ENCODE measurements at regions not wholly inside any gene's neighbourhood (a gene's known extent, or its start where the extent isn't known, plus 50 kb on each side); places are given as distances from the start of the nearest gene placed in this dataset.
A peak's percentile ranks its signal among the peaks of the same experiment; 100 is the strongest.

DNA sequence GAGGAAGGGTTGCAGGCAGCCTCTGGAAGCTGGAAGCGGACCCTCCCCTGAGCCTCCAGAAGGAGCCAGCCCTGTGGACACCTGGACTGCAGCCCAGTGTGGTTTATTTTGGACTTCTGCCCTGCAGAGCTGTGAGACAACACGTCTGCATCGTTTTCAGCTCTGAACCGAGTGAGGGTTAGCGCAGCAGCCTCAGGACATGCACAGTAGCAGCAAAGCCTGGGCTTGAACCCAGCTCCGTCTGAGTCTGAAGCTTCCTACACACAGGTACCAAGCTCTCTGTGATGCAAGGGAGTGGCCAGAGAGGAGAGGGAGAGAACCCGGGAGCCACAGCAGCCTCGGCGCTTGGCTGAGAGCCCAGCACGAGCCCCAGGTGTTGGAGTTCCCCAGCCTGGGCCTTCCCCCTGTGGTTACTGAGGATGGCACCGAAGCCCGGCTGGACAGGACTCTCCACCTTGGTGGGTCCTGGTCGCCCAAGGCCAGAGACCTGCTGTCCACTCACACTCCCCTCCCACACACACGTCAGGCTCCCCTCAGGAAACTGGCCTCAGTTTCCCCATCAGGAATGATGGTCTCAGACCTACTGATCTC lies 128.2 kb downstream of the OLFM1 start:
- H3K4me1 ChIP-seq: peaks cover 40% of the 10 kb centered on the region
- no peaks in the 10 kb centered on the region for H3K27me3 ChIP-seq
- no peaks in the 10 kb centered on the region for H3K36me3 ChIP-seq
- H3K4me3 ChIP-seq (ENCODE audit: low read depth, low read length): no peak overlapping the region
- H3K9me3 ChIP-seq: peaks cover 2% of the 10 kb centered on the region
- DNase-seq: peak; percentile 26
- TF ChIP-seq, protein P1, sequence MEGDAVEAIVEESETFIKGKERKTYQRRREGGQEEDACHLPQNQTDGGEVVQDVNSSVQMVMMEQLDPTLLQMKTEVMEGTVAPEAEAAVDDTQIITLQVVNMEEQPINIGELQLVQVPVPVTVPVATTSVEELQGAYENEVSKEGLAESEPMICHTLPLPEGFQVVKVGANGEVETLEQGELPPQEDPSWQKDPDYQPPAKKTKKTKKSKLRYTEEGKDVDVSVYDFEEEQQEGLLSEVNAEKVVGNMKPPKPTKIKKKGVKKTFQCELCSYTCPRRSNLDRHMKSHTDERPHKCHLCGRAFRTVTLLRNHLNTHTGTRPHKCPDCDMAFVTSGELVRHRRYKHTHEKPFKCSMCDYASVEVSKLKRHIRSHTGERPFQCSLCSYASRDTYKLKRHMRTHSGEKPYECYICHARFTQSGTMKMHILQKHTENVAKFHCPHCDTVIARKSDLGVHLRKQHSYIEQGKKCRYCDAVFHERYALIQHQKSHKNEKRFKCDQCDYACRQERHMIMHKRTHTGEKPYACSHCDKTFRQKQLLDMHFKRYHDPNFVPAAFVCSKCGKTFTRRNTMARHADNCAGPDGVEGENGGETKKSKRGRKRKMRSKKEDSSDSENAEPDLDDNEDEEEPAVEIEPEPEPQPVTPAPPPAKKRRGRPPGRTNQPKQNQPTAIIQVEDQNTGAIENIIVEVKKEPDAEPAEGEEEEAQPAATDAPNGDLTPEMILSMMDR (IDR thresholded peaks at IDR 0.05; ENCODE audit: low read depth, low read length): no peak

- peak; percentile 6 for DNase-seq
- Histone ChIP-seq H3K4me3 (ENCODE audit: low read depth, low read length) (no peak overlapping the region), H3K9me3 (peaks cover 2% of the 10 kb centered on the region; the same call in 1 of the 2 replicates), H3K27me3 (no peaks in the 10 kb centered on the region), H3K4me1 (peaks cover 40% of the 10 kb centered on the region), H3K36me3 (no peaks in the 10 kb centered on the region)
- TF ChIP-seq, protein P1 (IDR thresholded peaks at IDR 0.05; ENCODE audit: low read depth, low read length): no peak
Observed at GRCh38 chr9:135216236-135216635, 128.8 kb downstream of the OLFM1 start.

DNA sequence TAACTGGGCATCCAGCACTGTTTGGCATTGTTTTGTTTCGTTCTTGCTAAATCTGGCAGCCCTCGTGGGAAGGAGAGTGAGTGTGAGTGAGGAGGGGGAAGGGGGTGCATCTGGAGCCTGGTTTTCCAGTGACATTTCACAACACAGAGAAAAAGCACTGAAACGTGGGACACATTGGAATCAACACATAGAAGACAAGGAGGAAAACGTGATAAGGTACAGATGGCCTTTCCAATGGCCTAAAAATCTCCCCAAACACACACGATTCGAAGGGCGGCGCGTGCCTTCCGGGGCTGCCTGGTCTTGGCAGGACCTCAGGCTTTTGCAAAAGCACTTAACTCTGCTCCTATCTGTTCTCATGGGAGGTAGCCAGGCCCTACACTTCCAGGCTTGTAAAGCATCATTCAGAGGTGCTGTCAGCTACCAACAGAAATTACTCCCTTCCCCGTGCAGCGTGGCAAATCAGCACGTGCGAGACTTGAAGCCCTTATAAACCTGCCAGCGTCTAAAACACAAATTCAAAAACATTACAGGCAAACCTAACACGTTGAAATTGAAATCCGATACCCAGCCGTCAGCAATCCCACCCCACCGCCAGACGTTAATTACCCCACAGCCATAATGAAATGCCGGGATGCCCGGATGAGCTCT lies 129.4 kb downstream of the OLFM1 start:
- Histone ChIP-seq H3K4me1 (peaks cover 42% of the 10 kb centered on the region), H3K27me3 (no peaks in the 10 kb centered on the region), H3K36me3 (no peaks in the 10 kb centered on the region), H3K4me3 (ENCODE audit: low read depth, low read length) (no peak overlapping the region), H3K9me3 (no peaks in the 10 kb centered on the region)
- peak; percentile 72 for DNase-seq
- TF ChIP-seq, protein P1 (IDR thresholded peaks at IDR 0.05; ENCODE audit: low read depth, low read length): no peak

GRCh38 chr9:135217836-135218235 lies 130.4 kb downstream of the OLFM1 start:
- TF ChIP-seq, protein P1 (IDR thresholded peaks at IDR 0.05; ENCODE audit: low read depth, low read length): no peak
- H3K36me3 ChIP-seq: no peaks in the 10 kb centered on the region
- H3K9me3 ChIP-seq: no peaks in the 10 kb centered on the region
- H3K27me3 ChIP-seq: no peaks in the 10 kb centered on the region
- no peak overlapping the region for H3K4me3 ChIP-seq (ENCODE audit: low read depth, low read length)
- no peak for DNase-seq
- H3K4me1 ChIP-seq: peaks cover 47% of the 10 kb centered on the region

DNA sequence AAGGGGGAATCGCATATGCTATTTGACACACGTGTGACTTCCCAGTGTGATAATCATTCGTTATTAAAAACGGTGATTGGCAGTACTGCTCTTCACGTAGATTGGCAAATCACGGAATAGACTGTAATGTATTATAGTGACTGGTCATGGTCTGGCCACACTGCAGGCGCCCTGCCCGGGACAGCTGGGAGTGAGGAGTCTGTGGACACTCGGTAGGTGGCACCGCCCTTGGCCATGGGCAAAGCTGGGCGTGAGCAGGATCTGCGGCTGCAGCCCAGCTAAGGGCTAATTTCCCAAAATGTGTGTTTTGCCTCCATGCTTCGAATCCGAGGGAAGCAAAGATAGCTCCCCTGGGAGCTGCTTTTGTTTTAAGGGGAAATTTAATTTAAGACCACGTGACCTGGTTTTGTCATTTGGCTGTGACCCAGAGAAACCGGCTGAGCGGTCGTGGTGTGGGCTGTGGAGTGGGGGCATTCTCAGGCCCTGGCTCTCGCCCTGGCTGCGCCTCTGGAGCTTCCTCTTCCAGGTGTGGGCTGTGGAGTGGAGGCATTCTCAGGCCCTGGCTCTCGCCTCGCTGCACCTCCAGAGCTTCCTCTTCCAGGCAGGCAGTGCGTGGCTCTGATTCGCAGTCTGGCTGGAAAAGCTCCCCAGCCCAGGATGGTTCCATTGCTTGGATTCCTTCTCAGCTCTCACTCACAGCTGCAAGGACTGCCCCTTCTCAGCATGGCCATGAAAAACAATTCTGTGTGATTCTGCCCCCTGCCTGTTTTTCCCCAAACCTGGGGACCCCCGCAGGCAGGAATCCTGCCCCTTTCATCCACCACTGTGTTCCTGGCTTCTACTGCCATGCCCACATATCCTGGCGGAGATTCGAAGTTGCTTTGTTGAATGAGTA lies 131.1 kb downstream of the OLFM1 start:
- Histone ChIP-seq H3K36me3 (no peaks in the 10 kb centered on the region), H3K9me3 (no peaks in the 10 kb centered on the region), H3K4me3 (ENCODE audit: low read depth, low read length) (peak overlapping the region; percentile 15; the same call in 1 of the 2 replicates), H3K4me1 (peaks cover 53% of the 10 kb centered on the region), H3K27me3 (no peaks in the 10 kb centered on the region)
- peak; percentile 61 for DNase-seq
- TF ChIP-seq, protein P1 (IDR thresholded peaks at IDR 0.05; ENCODE audit: low read depth, low read length): no peak

All from BE2C (cell line).